H1 (cell line): ENCODE measurements at regions not wholly inside any gene's neighbourhood (a gene's known extent, or its start where the extent isn't known, plus 50 kb on each side); places are given as distances from the start of the nearest gene placed in this dataset.

Experiments used
- CTCF ChIA-PET: fragments of 300-600 bp; sonication (Branson Sonifier 250); formaldehyde crosslinking; loops from one replicate; lab custom pipeline; 2021; ENCODE audit not compliant: partially characterized antibody; lab: Charles Lee
- POLR2A ChIA-PET: fragments of 300-600 bp; sonication (Branson Sonifier 250); formaldehyde crosslinking; loops from one replicate; lab custom pipeline; 2021; ENCODE audit warnings: inconsistent platforms; ENCODE audit not compliant: partially characterized antibody; lab: Charles Lee
- DNase-seq, 2 experiments: peaks; one replicate each; pipeline versions ENCODE4 v3.0.0 to v3.0.0-alpha.2; 2010 to 2022; ENCODE audit warnings: low spot score in 2 of 2, low read depth in 1 of 2, mixed read lengths in 1 of 2
- FAIRE-seq: peaks from 2 replicates; lab custom pipeline; 2011; peaks lifted over from hg19 to GRCh38; lab: Jason Lieb, UNC
- H2AFZ ChIP-seq: 2 replicates; pipeline ENCODE4 v1.8.1; 2012; ENCODE audit warnings: low read length, inconsistent platforms
- H2AK5ac ChIP-seq: 2 replicates; pipeline ENCODE4 v1.6.1; 2013; ENCODE audit warnings: low read depth, low read length
- H2BK120ac ChIP-seq: replicated peaks from 2 replicates; pipeline ENCODE3; 2013; ENCODE audit warnings: low read depth, low read length, inconsistent platforms
- H2BK12ac ChIP-seq: 2 replicates; pipeline ENCODE4 v1.6.1; 2013; ENCODE audit warnings: low read depth, low read length
- H2BK15ac ChIP-seq: 2 replicates; pipeline ENCODE4 v1.6.1; 2013; ENCODE audit warnings: low read length
- H2BK20ac ChIP-seq: 2 replicates; pipeline ENCODE4 v1.6.1; 2013; ENCODE audit warnings: low read length
- H2BK5ac ChIP-seq: 2 replicates; pipeline ENCODE4 v1.6.1; 2013; ENCODE audit warnings: low read depth, low read length
- H3K14ac ChIP-seq: 2 replicates; pipeline ENCODE4 v1.6.1; 2013; ENCODE audit warnings: inconsistent platforms; ENCODE audit not compliant: insufficient read length
- H3K18ac ChIP-seq: 2 replicates; pipeline ENCODE4 v1.6.1; 2013; ENCODE audit warnings: low read length; ENCODE audit errors: extremely low read depth
- H3K23ac ChIP-seq: 2 replicates; pipeline ENCODE4 v1.6.1; 2013; ENCODE audit warnings: inconsistent platforms; ENCODE audit not compliant: insufficient read length
- H3K23me2 ChIP-seq: 2 replicates; pipeline ENCODE4 v1.6.1; 2013; ENCODE audit warnings: low read depth, low read length
- H3K27ac ChIP-seq: 2 replicates; pipeline ENCODE4 v1.6.1; 2011; ENCODE audit warnings: low read depth, low read length, inconsistent platforms
- H3K27me3 ChIP-seq, 4 experiments: replicated peaks in 1 of 4; 1 replicate in 1 of 4; 2 replicates in 3 of 4; pipeline versions ENCODE4 v1.6.1 to v1.8.1; 2011 to 2013; ENCODE audit warnings: low read length in 3 of 4, mild to moderate bottlenecking in 3 of 4, inconsistent platforms in 2 of 4, mixed read lengths in 2 of 4, moderate library complexity in 1 of 4; ENCODE audit not compliant: control insufficient read depth in 3 of 4, insufficient read depth in 3 of 4; ENCODE audit errors: extremely low read depth in 1 of 4
- H3K36me3 ChIP-seq, 4 experiments: 2 replicates each; pipeline versions ENCODE4 v1.6.1 to v1.8.1; 2011 to 2013; ENCODE audit warnings: mild to moderate bottlenecking in 4 of 4, low read length in 3 of 4, moderate library complexity in 2 of 4, control low read depth in 1 of 4, inconsistent platforms in 1 of 4; ENCODE audit not compliant: insufficient read depth in 4 of 4, control insufficient read depth in 2 of 4
- H3K4ac ChIP-seq: replicated peaks from 2 replicates; pipeline ENCODE3; 2013; ENCODE audit warnings: low read length, low read depth, mixed read lengths, inconsistent platforms; ENCODE audit not compliant: insufficient read length
- H3K4me1 ChIP-seq, 4 experiments: replicated peaks in 1 of 4; 1 replicate in 1 of 4; 2 replicates in 3 of 4; pipeline versions ENCODE4 v1.6.1 to v1.8.1; 2011 to 2013; ENCODE audit warnings: low read length in 3 of 4, inconsistent platforms in 2 of 4, mixed read lengths in 1 of 4; ENCODE audit not compliant: insufficient read depth in 4 of 4, control insufficient read depth in 3 of 4
- H3K4me2 ChIP-seq, 2 experiments: 2 replicates each; pipeline versions ENCODE4 v1.6.1 to v1.8.1; 2011 to 2013; ENCODE audit warnings: low read depth in 2 of 2, low read length in 2 of 2, control low read depth in 1 of 2, inconsistent platforms in 1 of 2, mild to moderate bottlenecking in 1 of 2; ENCODE audit not compliant: insufficient read depth in 1 of 2
- H3K4me3 ChIP-seq, 4 experiments: fragments of 200-600, 300-600 bp in 1 of 4; sonication (generic), shearing (Covaris generic), sonication (Bioruptor Twin) in 1 of 4; 2 replicates each; pipeline versions ENCODE4 v1.5.1 to v1.8.1; 2011 to 2016; ENCODE audit warnings: low read length in 4 of 4, low read depth in 3 of 4, control low read depth in 2 of 4, inconsistent platforms in 2 of 4, mild to moderate bottlenecking in 2 of 4, mixed read lengths in 1 of 4, moderate library complexity in 1 of 4; ENCODE audit not compliant: insufficient read depth in 2 of 4; ENCODE audit errors: extremely low read depth in 1 of 4
- H3K56ac ChIP-seq: replicated peaks from 2 replicates; pipeline ENCODE3; 2013; ENCODE audit warnings: low read depth, mild to moderate bottlenecking, mixed read lengths, low read length, inconsistent platforms; ENCODE audit not compliant: insufficient read length
- H3K79me1 ChIP-seq: 2 replicates; pipeline ENCODE4 v1.6.1; 2013; ENCODE audit warnings: low read depth, low read length, control low read depth
- H3K79me2 ChIP-seq, 2 experiments: 2 replicates each; pipeline versions ENCODE4 v1.6.1 to v1.8.1; 2012 to 2013; ENCODE audit warnings: low read length in 2 of 2, mild to moderate bottlenecking in 2 of 2, inconsistent platforms in 1 of 2; ENCODE audit not compliant: insufficient read depth in 2 of 2, control insufficient read depth in 1 of 2
- H3K9ac ChIP-seq, 4 experiments: replicated peaks in 1 of 4; 1 replicate in 1 of 4; 2 replicates in 3 of 4; pipeline versions ENCODE4 v1.6.1 to v1.8.1; 2011 to 2013; ENCODE audit warnings: low read depth in 3 of 4, low read length in 3 of 4, control low read depth in 2 of 4, mild to moderate bottlenecking in 2 of 4, moderate library complexity in 2 of 4, inconsistent platforms in 1 of 4; ENCODE audit errors: extremely low read depth in 1 of 4
- H3K9me3 ChIP-seq, 2 experiments: 2 replicates each; pipeline versions ENCODE4 v1.6.1 to v1.8.1; 2012 to 2013; ENCODE audit warnings: mild to moderate bottlenecking in 2 of 2, moderate library complexity in 2 of 2, control low read depth in 1 of 2, inconsistent platforms in 1 of 2, low read depth in 1 of 2, low read length in 1 of 2, mixed read lengths in 1 of 2; ENCODE audit not compliant: insufficient read depth in 2 of 2
- H4K20me1 ChIP-seq, 2 experiments: replicated peaks in 1 of 2; 2 replicates each; pipeline versions ENCODE3 to v1.8.1; 2011 to 2013; ENCODE audit warnings: inconsistent platforms in 2 of 2, low read length in 2 of 2, mild to moderate bottlenecking in 1 of 2; ENCODE audit not compliant: insufficient read depth in 2 of 2, control insufficient read depth in 1 of 2
- H4K5ac ChIP-seq: 2 replicates; pipeline ENCODE4 v1.6.1; 2013; ENCODE audit warnings: low read length, low read depth, mixed read lengths, inconsistent platforms; ENCODE audit not compliant: insufficient read length
- H4K8ac ChIP-seq: 2 replicates; pipeline ENCODE4 v1.8.0; 2013; ENCODE audit warnings: mild to moderate bottlenecking, moderate library complexity, low read length, inconsistent platforms; ENCODE audit not compliant: insufficient read depth; ENCODE audit errors: extremely low read depth
- H4K91ac ChIP-seq: replicated peaks from 2 replicates; pipeline ENCODE3; 2013; ENCODE audit warnings: low read length, mixed read lengths, inconsistent platforms; ENCODE audit not compliant: insufficient read length
- CTCF ChIP-seq, 3 experiments: IDR thresholded peaks; 1 replicate in 2 of 3; 2 replicates in 1 of 3; pipeline versions ENCODE4 v1.5.1 to v1.6.1; 2011; ENCODE audit warnings: low read length in 3 of 3, mild to moderate bottlenecking in 3 of 3, inconsistent platforms in 2 of 3, low read depth in 1 of 3, moderate library complexity in 1 of 3; ENCODE audit not compliant: insufficient read depth in 1 of 3; ENCODE audit errors: control extremely low read depth in 1 of 3
- FOSL1 ChIP-seq: IDR thresholded peaks from 2 replicates; pipeline ENCODE4 v1.6.1; 2011; ENCODE audit warnings: mild to moderate bottlenecking, low read depth, low read length, moderate library complexity; ENCODE audit not compliant: insufficient read depth
- MAX ChIP-seq: IDR thresholded peaks from 2 replicates; pipeline ENCODE4 v1.6.1; 2012; ENCODE audit warnings: inconsistent platforms
- POLR2A ChIP-seq, 2 experiments: IDR thresholded peaks; 1 replicate in 1 of 2; 2 replicates in 1 of 2; pipeline ENCODE4 v1.6.1; 2011; ENCODE audit warnings: low read depth in 2 of 2, low read length in 2 of 2, mild to moderate bottlenecking in 2 of 2; ENCODE audit errors: control extremely low read depth in 1 of 2
- RNF2 ChIP-seq: fragments of 200-900, 300-1000 bp; sonication (generic); IDR thresholded peaks from 2 replicates; pipeline ENCODE4 v1.7.1; 2016; ENCODE audit warnings: borderline replicate concordance, low read depth, mild to moderate bottlenecking, antibody characterized with exemption, low read length; ENCODE audit not compliant: poor library complexity, severe bottlenecking; ENCODE audit errors: missing control alignments
- WGBS, 2 experiments: shearing (Covaris generic) in 1 of 2; methylation state at CpG; one replicate each; pipeline versions ENCODE4 v1.1.6 to v1.1.7; 2013 to 2015; ENCODE audit warnings: low lambda C conversion rate in 2 of 2, mixed read lengths in 2 of 2, inconsistent platforms in 1 of 2, low coverage in 1 of 2, missing lambda C conversion rate in 1 of 2; ENCODE audit not compliant: insufficient replicate concordance in 2 of 2, insufficient coverage in 1 of 2, insufficient read length in 1 of 2; ENCODE audit errors: extremely low coverage in 1 of 2, missing lambda C conversion rate in 1 of 2; 5-methylcytosine and 5-hydroxymethylcytosine counted together

DNA sequence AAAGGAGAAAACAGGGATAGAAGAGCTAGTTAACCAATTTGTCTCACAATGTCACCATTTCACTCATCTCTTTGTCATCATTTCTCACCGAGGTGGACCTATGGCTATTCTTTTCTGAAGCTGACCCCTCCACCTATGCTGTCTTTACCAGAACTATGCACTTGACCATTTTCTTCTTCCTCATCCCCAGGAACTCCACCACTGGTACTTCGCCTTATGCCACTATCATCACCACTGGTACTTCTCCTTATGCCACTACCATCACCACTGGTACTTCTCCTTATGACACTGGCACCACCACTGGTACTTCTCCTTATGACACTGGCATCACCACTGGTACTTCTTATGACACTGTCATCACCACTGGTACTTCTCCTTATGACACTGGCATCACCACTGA is 745.8 kb upstream of the CHAC2 start:
- Histone ChIP-seq H3K4me1 (no peaks in the 10 kb centered on the region), H3K4ac (no peak overlapping the region), H2BK20ac (no peak overlapping the region), H3K18ac (no peak overlapping the region), H3K36me3 (no peaks in the 10 kb centered on the region), H4K91ac (no peak overlapping the region), H2BK5ac (no peak overlapping the region), H2BK12ac (no peak overlapping the region), H3K9ac (no peak overlapping the region), H3K27me3 (no peaks in the 10 kb centered on the region)
- 88% methylated on average over 2 of the region's 2 CpGs; no CpG with 5 or more reads in 1 of the 2 experiments for WGBS, 2 experiments
- FAIRE-seq = no peak
- TF ChIP-seq POLR2A (IDR thresholded peaks at IDR 0.05; ENCODE audit: control extremely low read depth in 1 of 2, low read depth in 2 of 2, low read length in 2 of 2) (no peak), MAX (no peak), FOSL1 (no peak), CTCF (IDR thresholded peaks at IDR 0.05; ENCODE audit: control extremely low read depth in 1 of 3, insufficient read depth in 1 of 3, low read depth in 1 of 3, low read length in 3 of 3) (no peak), RNF2 (no peak)
- TF ChIP-seq, all 59 proteins: peak for 0
- Histone ChIP-seq H3K23me2 (no peaks in the 10 kb centered on the region; the same call in 1 of the 2 replicates), H3K9me3 (no peaks in the 10 kb centered on the region), H4K20me1 (no peaks in the 10 kb centered on the region), H2AFZ (no peak overlapping the region), H3K23ac (no peak overlapping the region), H3K4me3 (no peak overlapping the region), H3K14ac (no peak overlapping the region), H3K56ac (no peak overlapping the region), H4K8ac (no peak overlapping the region), H3K79me2 (no peaks in the 10 kb centered on the region), H3K27ac (no peak overlapping the region), H3K4me2 (no peak overlapping the region), H2BK120ac (no peak overlapping the region), H2AK5ac (no peak overlapping the region), H3K79me1 (no peaks in the 10 kb centered on the region), H4K5ac (no peak overlapping the region), H2BK15ac (no peak overlapping the region)
- ChIA-PET POLR2A (no interaction called here), CTCF (interaction anchor here (0.9 kb wide), 1 partner anchor 158 kb away, joined by 3 read pairs; no protein-coding TSS in a partner anchor)
- no peak for DNase-seq
